GM12878 (cell line): ENCODE measurements at regions not wholly inside any gene's neighbourhood (a gene's known extent, or its start where the extent isn't known, plus 50 kb on each side); places are given as distances from the start of the nearest gene placed in this dataset.

Experiments
- ATAC-seq: fragments of 200-7000 bp; cut with Tn5 transposase; 3 replicates; pipeline ENCODE4 v1.9.1; 2020; ENCODE audit warnings: mild to moderate bottlenecking, moderate library complexity
- BruUV-seq: library from RNA; stranded (reverse); fragments of 400-500 nt; replicated peaks from 2 replicates; lab custom pipeline; 2021; lab: Mats Ljungman, UMichigan
- CTCF ChIA-PET: fragments of 300-600 bp; sonication (Branson Sonifier 250); formaldehyde crosslinking; extraction: SDS; loops from one replicate; lab custom pipeline; 2021; ENCODE audit warnings: inconsistent platforms; lab: Yijun Ruan, JAX
- POLR2A ChIA-PET: fragments of 350-600 bp; formaldehyde crosslinking; extraction: SDS; loops from one replicate; lab custom pipeline; 2021; ENCODE audit warnings: inconsistent platforms; lab: Charles Lee
- RAD21 ChIA-PET: fragments of 300-600 bp; sonication (Branson Sonifier 250); formaldehyde crosslinking; loops from one replicate; lab custom pipeline; 2023; ENCODE audit warnings: antibody characterized with exemption; ENCODE audit not compliant: unreplicated experiment; lab: Charles Lee
- SMC1A ChIA-PET: fragments of 300-600 bp; sonication (Branson Sonifier 250); formaldehyde crosslinking; loops from one replicate; lab custom pipeline; 2023; ENCODE audit not compliant: unreplicated experiment, uncharacterized antibody; lab: Charles Lee
- DNase-seq: peaks from one replicate; pipeline ENCODE4 v3.0.0-alpha.2; 2011; ENCODE audit warnings: low read depth, low spot score
- FAIRE-seq: peaks from 3 replicates; lab custom pipeline; 2011; peaks lifted over from hg19 to GRCh38; lab: Jason Lieb, UNC
- H2AFZ ChIP-seq: 2 replicates; pipeline ENCODE4 v1.6.0; 2011; ENCODE audit warnings: low read depth, low read length, control low read depth; ENCODE audit not compliant: control insufficient read depth
- H3K27ac ChIP-seq: 2 replicates; pipeline ENCODE4 v1.5.1; 2011; ENCODE audit warnings: control low read depth; ENCODE audit not compliant: control insufficient read depth, insufficient read depth
- H3K27me3 ChIP-seq, 2 experiments: replicated peaks in 1 of 2; 2 replicates each; pipeline versions ENCODE4 v1.6.0 to v1.6.1; 2011; ENCODE audit warnings: low read length in 1 of 2; ENCODE audit not compliant: control insufficient read depth in 2 of 2, insufficient read depth in 2 of 2
- H3K36me3 ChIP-seq, 2 experiments: 2 replicates each; pipeline ENCODE4 v1.5.1; 2011; ENCODE audit warnings: low read length in 1 of 2; ENCODE audit not compliant: control insufficient read depth in 2 of 2, insufficient read depth in 2 of 2
- H3K4me1 ChIP-seq: 2 replicates; pipeline ENCODE4 v1.6.1; 2011; ENCODE audit warnings: mild to moderate bottlenecking, low read length, moderate library complexity, mixed read lengths; ENCODE audit not compliant: control insufficient read depth, insufficient read depth
- H3K4me2 ChIP-seq: 2 replicates; pipeline ENCODE4 v1.6.0; 2011; ENCODE audit warnings: control low read depth; ENCODE audit not compliant: control insufficient read depth, insufficient read depth
- H3K4me3 ChIP-seq: fragments of 200-600 bp; sonication (generic); 2 replicates; pipeline ENCODE4 v1.5.1; 2016
- H3K79me2 ChIP-seq: 2 replicates; pipeline ENCODE4 v1.6.0; 2011; ENCODE audit warnings: low read length; ENCODE audit not compliant: control insufficient read depth, insufficient read depth
- H3K9ac ChIP-seq: 2 replicates; pipeline ENCODE4 v1.8.0; 2011; ENCODE audit warnings: low read length, control low read depth, mixed read lengths; ENCODE audit not compliant: control insufficient read depth, insufficient read depth
- H3K9me3 ChIP-seq: replicated peaks from 3 replicates; pipeline ENCODE4 v1.5.1; 2011; ENCODE audit warnings: mild to moderate bottlenecking, low read length; ENCODE audit not compliant: control insufficient read depth, insufficient read depth
- H4K20me1 ChIP-seq: 2 replicates; pipeline ENCODE4 v1.6.0; 2011; ENCODE audit not compliant: control insufficient read depth, insufficient read depth
- BCL3 ChIP-seq: IDR thresholded peaks from 2 replicates; pipeline ENCODE4 v1.6.1; 2011; ENCODE audit warnings: borderline replicate concordance, low read depth, mild to moderate bottlenecking, moderate library complexity, low read length; ENCODE audit not compliant: insufficient read depth, poor library complexity, severe bottlenecking
- BCLAF1 ChIP-seq: fragments of 450-650 bp; IDR thresholded peaks from 2 replicates; pipeline ENCODE4 v1.6.1; 2017; ENCODE audit warnings: antibody characterized with exemption, mild to moderate bottlenecking, moderate library complexity
- HDAC6 ChIP-seq: fragments of 200-600 bp; sonication (generic); IDR thresholded peaks from one replicate; pipeline ENCODE4 v1.8.0; 2017; ENCODE audit warnings: antibody characterized with exemption; ENCODE audit not compliant: unreplicated experiment
- IRF5 ChIP-seq: fragments of 450-650 bp; IDR thresholded peaks from 2 replicates; pipeline ENCODE4 v1.6.1; 2017; ENCODE audit warnings: borderline replicate concordance
- RUNX3 ChIP-seq: IDR thresholded peaks from 2 replicates; pipeline ENCODE4 v1.6.1; 2012; ENCODE audit warnings: low read length, inconsistent platforms
- SREBF1 ChIP-seq: IDR thresholded peaks from 2 replicates; pipeline ENCODE4 v1.6.1; 2012; ENCODE audit warnings: mild to moderate bottlenecking, low read length
- ZBTB40 ChIP-seq: fragments of 450-650 bp; IDR thresholded peaks from 2 replicates; pipeline ENCODE4 v1.6.1; 2016; ENCODE audit warnings: mild to moderate bottlenecking, moderate library complexity, borderline replicate concordance
- ZNF592 ChIP-seq: fragments of 450-650 bp; IDR thresholded peaks from 2 replicates; pipeline ENCODE4 v1.6.1; 2017; ENCODE audit warnings: mild to moderate bottlenecking, moderate library complexity
- WGBS: methylation state at CpG from one replicate; pipeline ENCODE4 v1.1.6; 2016; ENCODE audit warnings: low lambda C conversion rate; ENCODE audit not compliant: insufficient replicate concordance, insufficient coverage; ENCODE audit errors: missing lambda C conversion rate; 5-methylcytosine and 5-hydroxymethylcytosine counted together
- in situ Hi-C: fragments of 300-500 bp; cut with MboI; formaldehyde crosslinking; loops from 9 replicates; pipeline ENCODE4 v1.14.3; 2018; ENCODE audit warnings: mixed read lengths
- intact Hi-C: fragments of 100-400 bp; cut with micrococcal nuclease; formaldehyde crosslinking; loops from one replicate; pipeline ENCODE4 v1.14.2; 2022; ENCODE audit not compliant: unreplicated experiment

GRCh38 chr3:181987736-181988135 is 276.0 kb downstream of the SOX2 start (continued):
- no peak for TF ChIP-seq BCL3
- no peak for TF ChIP-seq IRF5
- TF ChIP-seq HDAC6: no peak

- Histone ChIP-seq H3K4me1 (no peaks in the 10 kb centered on the region), H3K27ac (no peak overlapping the region), H3K9ac (no peak overlapping the region), H2AFZ (no peak overlapping the region), H3K79me2 (no peaks in the 10 kb centered on the region), H3K4me3 (no peak overlapping the region), H3K36me3 (no peaks in the 10 kb centered on the region), H3K4me2 (no peak overlapping the region), H3K9me3 (no peaks in the 10 kb centered on the region), H3K27me3 (no peaks in the 10 kb centered on the region), H4K20me1 (no peaks in the 10 kb centered on the region)
- CTCF ChIA-PET: interaction anchor here (1.3 kb wide), 1 partner anchor 297 kb away, joined by 3 read pairs; no protein-coding TSS in a partner anchor
- no peak for FAIRE-seq
- DNase-seq: no peak
- no TSS peak for BruUV-seq
- no peak; the same call in 2 of the 3 replicates for ATAC-seq
- SMC1A ChIA-PET: no interaction called here
- in situ Hi-C loops: no loop called here
- POLR2A ChIA-PET: no interaction called here
- intact Hi-C loops: no loop called here
- RAD21 ChIA-PET: no interaction called here
- WGBS: 28% methylated on average over 4 of the region's 4 CpGs
- TF ChIP-seq RUNX3 (no peak), BCLAF1 (no peak), ZNF592 (no peak), ZBTB40 (no peak), SREBF1 (no peak)
Measured at GRCh38 chr3:181998828-181999227, 287.1 kb downstream of the SOX2 start.
